Cardiac muscle cell (in vitro differentiated cells and primary cell): ENCODE measurements at regions not wholly inside any gene's neighbourhood (a gene's known extent, or its start where the extent isn't known, plus 50 kb on each side); places are given as distances from the start of the nearest gene placed in this dataset.

Source experiments
- DNase-seq, 2 donors: peaks; one replicate each; pipeline versions ENCODE4 v3.0.0 to v3.0.0-alpha.2; 2010 to 2017; ENCODE audit warnings: low read depth in 1 of 2, low spot score in 1 of 2
- H3K27ac ChIP-seq: fragments of 200-600 bp; sonication (generic); 2 replicates; pipeline ENCODE4 v1.5.1; 2016
- H3K27me3 ChIP-seq: fragments of 200-600 bp; sonication (generic); 2 replicates; pipeline ENCODE4 v1.6.0; 2016; ENCODE audit warnings: control low read depth
- H3K36me3 ChIP-seq: fragments of 200-600 bp; sonication (generic); 2 replicates; pipeline ENCODE4 v1.5.1; 2016; ENCODE audit warnings: control low read depth
- H3K4me1 ChIP-seq: fragments of 200-600 bp; sonication (generic); 2 replicates; pipeline ENCODE4 v1.8.1; 2017; ENCODE audit warnings: low read depth, mild to moderate bottlenecking, mixed run types
- H3K4me3 ChIP-seq: fragments of 200-600 bp; sonication (generic); 2 replicates; pipeline ENCODE4 v1.5.1; 2016; ENCODE audit warnings: mild to moderate bottlenecking
- H3K9me3 ChIP-seq: fragments of 200-600 bp; sonication (generic); 2 replicates; pipeline ENCODE4 v1.5.1; 2017; ENCODE audit warnings: low read depth, mild to moderate bottlenecking, control low read depth
- CTCF ChIP-seq: IDR thresholded peaks from 2 replicates; pipeline ENCODE4 v1.5.1; 2012; ENCODE audit warnings: low read depth, mild to moderate bottlenecking, low read length

DNA sequence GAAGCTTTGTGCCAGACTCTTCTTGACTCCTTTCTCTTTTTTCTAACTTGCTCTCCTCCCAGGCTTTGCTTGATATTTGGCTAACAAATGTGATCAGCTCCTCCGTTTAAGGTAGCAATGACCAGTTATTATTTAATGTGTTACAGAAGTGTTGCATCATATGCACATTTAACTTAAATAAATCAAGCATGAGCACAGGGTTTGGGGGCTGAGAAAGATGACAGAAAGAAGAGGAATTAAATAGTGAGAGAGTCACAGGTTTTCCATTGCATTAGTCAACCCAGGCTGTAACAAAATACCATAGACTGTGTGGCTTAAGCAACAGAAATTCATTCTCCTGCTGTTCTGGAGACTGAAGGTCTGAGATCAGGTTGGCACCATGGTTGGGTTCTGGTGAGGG lies 343.8 kb downstream of the RPRM start:
- Histone ChIP-seq H3K27ac (no peak overlapping the region), H3K9me3 (no peaks in the 10 kb centered on the region), H3K36me3 (no peaks in the 10 kb centered on the region), H3K27me3 (no peaks in the 10 kb centered on the region), H3K4me3 (no peak overlapping the region), H3K4me1 (no peaks in the 10 kb centered on the region)
- TF ChIP-seq CTCF: no peak
- no peak for DNase-seq

- no peaks in the 10 kb centered on the region for H3K27me3 ChIP-seq
- TF ChIP-seq CTCF: no peak
- H3K4me1 ChIP-seq: no peaks in the 10 kb centered on the region
- DNase-seq: no peak
- no peaks in the 10 kb centered on the region for H3K36me3 ChIP-seq
- H3K27ac ChIP-seq: no peak overlapping the region
- no peaks in the 10 kb centered on the region for H3K9me3 ChIP-seq
- no peak overlapping the region for H3K4me3 ChIP-seq
Measured at GRCh38 chr2:153133716-153134115, 344.8 kb downstream of the RPRM start.

DNA sequence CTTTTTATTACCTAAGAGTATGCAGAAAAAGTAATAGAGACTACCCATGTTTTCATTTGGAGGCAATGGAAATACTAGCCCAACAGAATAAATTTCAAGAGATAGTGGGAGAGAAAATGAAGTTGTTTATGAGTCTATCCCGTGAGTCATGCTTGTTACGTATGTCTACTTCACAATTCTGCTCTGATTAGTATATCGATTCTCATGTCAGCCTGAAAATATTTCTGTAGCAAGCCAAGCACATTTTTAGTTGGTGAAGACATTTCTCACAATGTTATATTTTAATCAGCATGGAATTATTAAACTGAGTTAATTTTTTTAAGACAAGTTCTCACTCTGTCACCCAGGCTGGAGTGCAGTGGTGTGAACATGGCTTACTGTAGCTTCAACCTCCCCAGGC lies 346.1 kb downstream of the RPRM start:
- DNase-seq: no peak
- no peaks in the 10 kb centered on the region for H3K36me3 ChIP-seq
- TF ChIP-seq CTCF: no peak
- H3K4me1 ChIP-seq: no peaks in the 10 kb centered on the region
- H3K9me3 ChIP-seq: no peaks in the 10 kb centered on the region
- no peaks in the 10 kb centered on the region for H3K27me3 ChIP-seq
- no peak overlapping the region for H3K27ac ChIP-seq
- H3K4me3 ChIP-seq: no peak overlapping the region

GRCh38 chr2:153115141-153115540 lies 363.4 kb downstream of the RPRM start:
- no peaks in the 10 kb centered on the region for H3K36me3 ChIP-seq
- TF ChIP-seq CTCF: no peak
- H3K27ac ChIP-seq: no peak overlapping the region
- DNase-seq: no peak
- no peaks in the 10 kb centered on the region for H3K27me3 ChIP-seq
- no peaks in the 10 kb centered on the region for H3K4me1 ChIP-seq
- no peaks in the 10 kb centered on the region for H3K9me3 ChIP-seq
- H3K4me3 ChIP-seq: no peak overlapping the region

GRCh38 chr2:153110486-153110885 lies 368.1 kb downstream of the RPRM start:
- no peak for DNase-seq
- H3K4me1 ChIP-seq: no peaks in the 10 kb centered on the region
- no peaks in the 10 kb centered on the region for H3K9me3 ChIP-seq
- H3K4me3 ChIP-seq: no peak overlapping the region
- no peak overlapping the region for H3K27ac ChIP-seq
- H3K36me3 ChIP-seq: no peaks in the 10 kb centered on the region
- H3K27me3 ChIP-seq: no peaks in the 10 kb centered on the region
- TF ChIP-seq CTCF: no peak

GRCh38 chr2:153109793-153110192 lies 368.8 kb downstream of the RPRM start:
- DNase-seq: no peak
- TF ChIP-seq CTCF: no peak
- no peaks in the 10 kb centered on the region for H3K36me3 ChIP-seq
- H3K4me1 ChIP-seq: no peaks in the 10 kb centered on the region
- H3K27ac ChIP-seq: no peak overlapping the region
- H3K9me3 ChIP-seq: no peaks in the 10 kb centered on the region
- H3K27me3 ChIP-seq: no peaks in the 10 kb centered on the region
- no peak overlapping the region for H3K4me3 ChIP-seq
